HEK293 (cell line): ENCODE measurements at regions not wholly inside any gene's neighbourhood (a gene's known extent, or its start where the extent isn't known, plus 50 kb on each side); places are given as distances from the start of the nearest gene placed in this dataset.

ENCODE experiments used
- CTCF ChIA-PET: fragments of 350-600 bp; formaldehyde crosslinking; extraction: SDS; loops from one replicate; lab custom pipeline; 2021; ENCODE audit warnings: antibody characterized with exemption; lab: Yijun Ruan, JAX
- POLR2A ChIA-PET: fragments of 300-600 bp; formaldehyde crosslinking; extraction: SDS; loops from one replicate; lab custom pipeline; 2020; ENCODE audit warnings: antibody characterized with exemption, inconsistent platforms; lab: Yijun Ruan, JAX
- H3K27ac ChIP-seq: fragments of 200-500 bp; sonication (Bioruptor generic); 2 replicates; pipeline ENCODE4 v1.5.1; 2014; ENCODE audit warnings: low read depth, low read length, control low read depth, inconsistent platforms; ENCODE audit errors: extremely low read depth
- H3K36me3 ChIP-seq, 2 experiments: fragments of 200-500 bp in 1 of 2; sonication (Bioruptor generic) in 1 of 2; 1 replicate in 1 of 2; 2 replicates in 1 of 2; pipeline ENCODE4 v1.5.1; 2014 to 2017; ENCODE audit warnings: inconsistent platforms in 2 of 2, low read length in 2 of 2; ENCODE audit not compliant: control insufficient read depth in 2 of 2, insufficient read depth in 1 of 2
- H3K4me1 ChIP-seq: fragments of 200-500 bp; sonication (Bioruptor generic); 2 replicates; pipeline ENCODE4 v1.5.1; 2014; ENCODE audit warnings: mild to moderate bottlenecking, low read length, inconsistent platforms; ENCODE audit not compliant: control insufficient read depth, insufficient read depth
- H3K4me3 ChIP-seq: 2 replicates; pipeline ENCODE4 v1.5.1; 2011; ENCODE audit warnings: low read depth, mild to moderate bottlenecking, control low read depth, low read length, moderate library complexity
- H3K9me3 ChIP-seq: fragments of 200-500 bp; sonication (Bioruptor generic); 2 replicates; pipeline ENCODE4 v1.5.1; 2014; ENCODE audit warnings: low read depth, low read length, inconsistent platforms; ENCODE audit not compliant: control insufficient read depth, insufficient read depth
- BCL11B ChIP-seq: fragments of 450-650 bp; formaldehyde crosslinking; IDR thresholded peaks from 2 replicates; pipeline ENCODE4 v1.5.1; 2016; ENCODE audit warnings: low read depth, missing biosample characterization, missing genetic modification characterization
- KLF8 ChIP-seq: fragments of 450-650 bp; formaldehyde crosslinking; IDR thresholded peaks from 2 replicates; pipeline ENCODE4 v1.5.1; 2016; ENCODE audit warnings: missing biosample characterization, missing genetic modification characterization
- WT1 ChIP-seq: fragments of 450-650 bp; formaldehyde crosslinking; IDR thresholded peaks from 2 replicates; pipeline ENCODE4 v1.5.1; 2016; ENCODE audit warnings: missing biosample characterization, missing genetic modification characterization
- ZNF114 ChIP-seq: fragments of 450-650 bp; formaldehyde crosslinking; IDR thresholded peaks from 2 replicates; pipeline ENCODE4 v1.5.0; 2017; ENCODE audit warnings: missing biosample characterization, missing genetic modification characterization
- ZNF175 ChIP-seq: fragments of 450-650 bp; formaldehyde crosslinking; IDR thresholded peaks from 2 replicates; pipeline ENCODE4 v1.5.1; 2016; ENCODE audit warnings: missing biosample characterization, missing genetic modification characterization
- ZNF214 ChIP-seq: fragments of 450-650 bp; formaldehyde crosslinking; IDR thresholded peaks from 2 replicates; pipeline ENCODE4 v1.5.1; 2017; ENCODE audit warnings: missing biosample characterization, mild to moderate bottlenecking, missing genetic modification characterization, borderline replicate concordance
- ZNF274 ChIP-seq, 2 experiments: fragments of 200-500 bp in 1 of 2; fragments of 450-650 bp in 1 of 2; sonication (Bioruptor generic) in 1 of 2; formaldehyde crosslinking in 1 of 2; IDR thresholded peaks; 2 replicates each; pipeline versions ENCODE4 v1.5.1 to v1.6.1; 2014 to 2016; ENCODE audit warnings: borderline replicate concordance in 1 of 2, inconsistent platforms in 1 of 2, low read length in 1 of 2, missing biosample characterization in 1 of 2, missing genetic modification characterization in 1 of 2
- ZNF302 ChIP-seq: fragments of 450-650 bp; formaldehyde crosslinking; IDR thresholded peaks from 2 replicates; pipeline ENCODE4 v1.5.1; 2016; ENCODE audit warnings: missing biosample characterization, missing genetic modification characterization, low read depth
- ZNF341 ChIP-seq: fragments of 450-650 bp; formaldehyde crosslinking; IDR thresholded peaks from 2 replicates; pipeline ENCODE4; 2016; ENCODE audit warnings: low read depth, missing biosample characterization, missing genetic modification characterization
- ZNF391 ChIP-seq: fragments of 450-650 bp; formaldehyde crosslinking; IDR thresholded peaks from 2 replicates; pipeline ENCODE4 v1.5.1; 2016; ENCODE audit warnings: low read depth, missing biosample characterization, missing genetic modification characterization, borderline replicate concordance
- ZNF521 ChIP-seq: fragments of 450-650 bp; formaldehyde crosslinking; IDR thresholded peaks from 2 replicates; pipeline ENCODE4 v1.5.1; 2017; ENCODE audit warnings: missing biosample characterization, mild to moderate bottlenecking, missing genetic modification characterization
- ZNF555 ChIP-seq: fragments of 450-650 bp; formaldehyde crosslinking; conservative IDR thresholded peaks from 2 replicates; pipeline ENCODE4 v1.5.1; 2017; ENCODE audit warnings: missing biosample characterization, mild to moderate bottlenecking, missing genetic modification characterization, inconsistent platforms
- ZNF621 ChIP-seq: fragments of 450-650 bp; formaldehyde crosslinking; IDR thresholded peaks from 2 replicates; pipeline ENCODE4 v1.5.1; 2017; ENCODE audit warnings: missing biosample characterization, missing genetic modification characterization
- ZNF76 ChIP-seq: fragments of 450-650 bp; formaldehyde crosslinking; IDR thresholded peaks from 2 replicates; pipeline ENCODE4; 2016; ENCODE audit warnings: low read depth, missing biosample characterization, missing genetic modification characterization, borderline replicate concordance
- ZNF776 ChIP-seq: fragments of 450-650 bp; formaldehyde crosslinking; IDR thresholded peaks from 2 replicates; pipeline ENCODE4 v1.5.0; 2017; ENCODE audit warnings: missing biosample characterization, missing genetic modification characterization, borderline replicate concordance
- ZNF792 ChIP-seq: fragments of 450-650 bp; formaldehyde crosslinking; IDR thresholded peaks from 2 replicates; pipeline ENCODE4 v1.5.1; 2016; ENCODE audit warnings: missing biosample characterization, missing genetic modification characterization
- ZSCAN30 ChIP-seq: fragments of 450-650 bp; IDR thresholded peaks from 2 replicates; pipeline ENCODE4 v1.5.1; 2018; ENCODE audit warnings: missing biosample characterization, mild to moderate bottlenecking, missing genetic modification characterization, moderate library complexity
- TF ChIP-seq, protein P1 (sequence below): fragments of 450-650 bp; formaldehyde crosslinking; optimal IDR thresholded peaks from 2 replicates; pipeline ENCODE3; 2016; ENCODE audit warnings: missing biosample characterization, mild to moderate bottlenecking, missing genetic modification characterization
- TF ChIP-seq, protein P2 (sequence below): fragments of 450-650 bp; formaldehyde crosslinking; IDR thresholded peaks from 2 replicates; pipeline ENCODE4 v1.5.1; 2016; ENCODE audit warnings: missing biosample characterization, missing genetic modification characterization
- TF ChIP-seq, protein P3 (sequence below): fragments of 450-650 bp; formaldehyde crosslinking; IDR thresholded peaks from 2 replicates; pipeline ENCODE4 v1.5.1; 2016; ENCODE audit warnings: missing biosample characterization, missing genetic modification characterization
- TF ChIP-seq, protein P4 (sequence below): fragments of 450-650 bp; formaldehyde crosslinking; IDR thresholded peaks from 2 replicates; pipeline ENCODE4 v1.5.1; 2016; ENCODE audit warnings: missing biosample characterization, missing genetic modification characterization
- TF ChIP-seq, protein P5 (sequence below): fragments of 450-650 bp; formaldehyde crosslinking; IDR thresholded peaks from 2 replicates; pipeline ENCODE4 v1.5.1; 2016; ENCODE audit warnings: missing biosample characterization, missing genetic modification characterization, borderline replicate concordance

DNA sequence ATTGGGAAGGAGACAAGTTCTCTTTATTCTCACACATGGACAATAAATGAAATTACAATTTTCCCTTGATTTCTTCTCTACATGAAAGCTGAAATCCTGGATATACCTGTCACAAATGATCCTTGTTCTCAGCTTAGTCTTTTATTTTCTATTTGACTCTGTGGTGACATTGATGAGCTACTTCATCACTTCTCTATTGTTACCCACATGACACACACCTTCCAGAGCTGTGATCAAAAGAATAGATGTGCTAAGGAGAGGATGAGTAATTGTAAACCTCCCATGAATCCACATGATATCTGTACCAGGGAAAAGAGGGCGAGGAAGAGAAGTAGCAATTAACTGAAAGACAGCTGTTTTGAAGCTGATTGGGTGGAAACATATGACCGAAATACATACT lies 102.0 kb downstream of the CAVIN4 start:
- no peaks in the 10 kb centered on the region for H3K9me3 ChIP-seq
- ChIA-PET CTCF (interaction anchor here (1.7 kb wide), 1 partner anchor 21 kb away, joined by 16 read pairs; no protein-coding TSS in a partner anchor), POLR2A (no interaction called here)
- H3K36me3 ChIP-seq = no peaks in the 10 kb centered on the region
- no peak overlapping the region for H3K4me3 ChIP-seq
- H3K4me1 ChIP-seq = no peaks in the 10 kb centered on the region
- TF ChIP-seq, protein P1, sequence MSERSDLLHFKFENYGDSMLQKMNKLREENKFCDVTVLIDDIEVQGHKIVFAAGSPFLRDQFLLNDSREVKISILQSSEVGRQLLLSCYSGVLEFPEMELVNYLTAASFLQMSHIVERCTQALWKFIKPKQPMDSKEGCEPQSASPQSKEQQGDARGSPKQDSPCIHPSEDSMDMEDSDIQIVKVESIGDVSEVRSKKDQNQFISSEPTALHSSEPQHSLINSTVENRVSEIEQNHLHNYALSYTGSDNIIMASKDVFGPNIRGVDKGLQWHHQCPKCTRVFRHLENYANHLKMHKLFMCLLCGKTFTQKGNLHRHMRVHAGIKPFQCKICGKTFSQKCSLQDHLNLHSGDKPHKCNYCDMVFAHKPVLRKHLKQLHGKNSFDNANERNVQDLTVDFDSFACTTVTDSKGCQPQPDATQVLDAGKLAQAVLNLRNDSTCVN (tag by site-specific recombination) = no peak
- TF ChIP-seq ZNF214 (tag by site-specific recombination) = no peak
- TF ChIP-seq ZNF621 (tag by site-specific recombination) = no peak
- TF ChIP-seq ZNF175 (tag by site-specific recombination) = no peak
- no peak for TF ChIP-seq ZNF776 (tag by site-specific recombination)
- no peak for TF ChIP-seq ZNF114 (tag by site-specific recombination)
- TF ChIP-seq, protein P2, sequence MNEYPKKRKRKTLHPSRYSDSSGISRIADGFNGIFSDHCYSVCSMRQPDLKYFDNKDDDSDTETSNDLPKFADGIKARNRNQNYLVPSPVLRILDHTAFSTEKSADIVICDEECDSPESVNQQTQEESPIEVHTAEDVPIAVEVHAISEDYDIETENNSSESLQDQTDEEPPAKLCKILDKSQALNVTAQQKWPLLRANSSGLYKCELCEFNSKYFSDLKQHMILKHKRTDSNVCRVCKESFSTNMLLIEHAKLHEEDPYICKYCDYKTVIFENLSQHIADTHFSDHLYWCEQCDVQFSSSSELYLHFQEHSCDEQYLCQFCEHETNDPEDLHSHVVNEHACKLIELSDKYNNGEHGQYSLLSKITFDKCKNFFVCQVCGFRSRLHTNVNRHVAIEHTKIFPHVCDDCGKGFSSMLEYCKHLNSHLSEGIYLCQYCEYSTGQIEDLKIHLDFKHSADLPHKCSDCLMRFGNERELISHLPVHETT (tag by site-specific recombination) = no peak
- TF ChIP-seq ZNF274 (IDR thresholded peaks at IDR 0.05; ENCODE audit: low read length) = no peak
- TF ChIP-seq ZNF274 (tag by site-specific recombination; IDR thresholded peaks at IDR 0.05; ENCODE audit: borderline replicate concordance) = no peak
- TF ChIP-seq ZNF302 = no peak
- TF ChIP-seq BCL11B (tag by site-specific recombination) = no peak
- no peak for TF ChIP-seq ZNF521 (tag by site-specific recombination)
- H3K27ac ChIP-seq = no peak overlapping the region

DNA sequence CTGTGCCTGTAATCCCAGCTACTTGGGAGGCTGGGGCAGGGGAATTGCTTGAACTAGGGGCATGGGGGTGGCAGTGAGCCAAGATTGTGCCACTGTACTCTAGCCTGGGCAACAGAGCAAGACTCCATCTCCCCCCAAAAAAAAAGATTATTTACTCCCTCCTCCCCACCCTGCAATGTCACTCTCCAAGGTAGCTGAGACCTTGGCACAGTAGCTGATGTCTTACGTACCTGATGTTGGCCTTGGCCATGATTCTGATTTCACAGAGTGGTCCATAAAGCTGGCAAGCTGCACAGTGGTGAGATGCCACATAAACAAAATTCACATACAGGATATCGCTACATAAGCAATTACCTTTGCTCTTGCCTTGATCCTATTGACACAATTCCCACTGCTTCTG lies 108.5 kb downstream of the CAVIN4 start:
- TF ChIP-seq, protein P3, sequence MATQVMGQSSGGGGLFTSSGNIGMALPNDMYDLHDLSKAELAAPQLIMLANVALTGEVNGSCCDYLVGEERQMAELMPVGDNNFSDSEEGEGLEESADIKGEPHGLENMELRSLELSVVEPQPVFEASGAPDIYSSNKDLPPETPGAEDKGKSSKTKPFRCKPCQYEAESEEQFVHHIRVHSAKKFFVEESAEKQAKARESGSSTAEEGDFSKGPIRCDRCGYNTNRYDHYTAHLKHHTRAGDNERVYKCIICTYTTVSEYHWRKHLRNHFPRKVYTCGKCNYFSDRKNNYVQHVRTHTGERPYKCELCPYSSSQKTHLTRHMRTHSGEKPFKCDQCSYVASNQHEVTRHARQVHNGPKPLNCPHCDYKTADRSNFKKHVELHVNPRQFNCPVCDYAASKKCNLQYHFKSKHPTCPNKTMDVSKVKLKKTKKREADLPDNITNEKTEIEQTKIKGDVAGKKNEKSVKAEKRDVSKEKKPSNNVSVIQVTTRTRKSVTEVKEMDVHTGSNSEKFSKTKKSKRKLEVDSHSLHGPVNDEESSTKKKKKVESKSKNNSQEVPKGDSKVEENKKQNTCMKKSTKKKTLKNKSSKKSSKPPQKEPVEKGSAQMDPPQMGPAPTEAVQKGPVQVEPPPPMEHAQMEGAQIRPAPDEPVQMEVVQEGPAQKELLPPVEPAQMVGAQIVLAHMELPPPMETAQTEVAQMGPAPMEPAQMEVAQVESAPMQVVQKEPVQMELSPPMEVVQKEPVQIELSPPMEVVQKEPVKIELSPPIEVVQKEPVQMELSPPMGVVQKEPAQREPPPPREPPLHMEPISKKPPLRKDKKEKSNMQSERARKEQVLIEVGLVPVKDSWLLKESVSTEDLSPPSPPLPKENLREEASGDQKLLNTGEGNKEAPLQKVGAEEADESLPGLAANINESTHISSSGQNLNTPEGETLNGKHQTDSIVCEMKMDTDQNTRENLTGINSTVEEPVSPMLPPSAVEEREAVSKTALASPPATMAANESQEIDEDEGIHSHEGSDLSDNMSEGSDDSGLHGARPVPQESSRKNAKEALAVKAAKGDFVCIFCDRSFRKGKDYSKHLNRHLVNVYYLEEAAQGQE (tag by site-specific recombination) = peak; percentile 63; the same call in 1 of the 2 replicates
- TF ChIP-seq ZNF391 (tag by site-specific recombination) = no peak
- H3K4me3 ChIP-seq = no peak overlapping the region
- ChIA-PET CTCF (interaction anchor here (1.0 to 1.7 kb wide), 2 partner anchors 14 to 84 kb away, joined by 4 to 6 read pairs; no protein-coding TSS in a partner anchor), POLR2A (no interaction called here)
- H3K36me3 ChIP-seq = no peaks in the 10 kb centered on the region
- no peaks in the 10 kb centered on the region for H3K4me1 ChIP-seq
- no peaks in the 10 kb centered on the region for H3K9me3 ChIP-seq
- no peak overlapping the region for H3K27ac ChIP-seq

DNA sequence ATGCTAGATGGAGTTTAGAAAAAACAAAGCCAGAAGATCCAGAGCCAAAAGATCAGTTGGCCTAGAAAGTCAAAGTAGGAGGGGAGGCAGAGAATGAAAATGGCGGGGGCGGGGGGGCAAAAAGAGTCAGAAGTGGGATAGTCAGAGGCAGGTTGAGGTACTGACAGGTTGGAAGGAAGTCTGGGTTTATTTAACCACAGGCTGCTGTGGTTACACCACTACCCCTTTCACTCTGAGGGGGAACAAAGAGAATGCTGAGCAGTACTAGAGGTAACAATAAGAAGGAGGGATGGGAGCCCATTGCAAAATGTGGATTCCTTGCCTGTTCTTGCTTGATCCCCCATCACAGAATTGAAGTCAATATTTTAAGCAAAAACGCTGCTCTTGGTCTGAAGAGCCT lies 111.8 kb downstream of the CAVIN4 start:
- Histone ChIP-seq H3K27ac (no peak overlapping the region), H3K36me3 (no peaks in the 10 kb centered on the region), H3K9me3 (no peaks in the 10 kb centered on the region), H3K4me3 (no peak overlapping the region), H3K4me1 (no peaks in the 10 kb centered on the region)
- CTCF ChIA-PET = interaction anchor here (0.9 to 1.0 kb wide), 2 partner anchors 11 to 12 kb away, joined by 4 to 5 read pairs; no protein-coding TSS in a partner anchor
- POLR2A ChIA-PET = no interaction called here
- TF ChIP-seq ZNF341 (tag by site-specific recombination) = no peak
- TF ChIP-seq ZNF792 (tag by site-specific recombination) = no peak
- TF ChIP-seq ZNF76 (tag by site-specific recombination) = no peak
- TF ChIP-seq, protein P4, sequence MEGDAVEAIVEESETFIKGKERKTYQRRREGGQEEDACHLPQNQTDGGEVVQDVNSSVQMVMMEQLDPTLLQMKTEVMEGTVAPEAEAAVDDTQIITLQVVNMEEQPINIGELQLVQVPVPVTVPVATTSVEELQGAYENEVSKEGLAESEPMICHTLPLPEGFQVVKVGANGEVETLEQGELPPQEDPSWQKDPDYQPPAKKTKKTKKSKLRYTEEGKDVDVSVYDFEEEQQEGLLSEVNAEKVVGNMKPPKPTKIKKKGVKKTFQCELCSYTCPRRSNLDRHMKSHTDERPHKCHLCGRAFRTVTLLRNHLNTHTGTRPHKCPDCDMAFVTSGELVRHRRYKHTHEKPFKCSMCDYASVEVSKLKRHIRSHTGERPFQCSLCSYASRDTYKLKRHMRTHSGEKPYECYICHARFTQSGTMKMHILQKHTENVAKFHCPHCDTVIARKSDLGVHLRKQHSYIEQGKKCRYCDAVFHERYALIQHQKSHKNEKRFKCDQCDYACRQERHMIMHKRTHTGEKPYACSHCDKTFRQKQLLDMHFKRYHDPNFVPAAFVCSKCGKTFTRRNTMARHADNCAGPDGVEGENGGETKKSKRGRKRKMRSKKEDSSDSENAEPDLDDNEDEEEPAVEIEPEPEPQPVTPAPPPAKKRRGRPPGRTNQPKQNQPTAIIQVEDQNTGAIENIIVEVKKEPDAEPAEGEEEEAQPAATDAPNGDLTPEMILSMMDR (tag by site-specific recombination) = no peak
- TF ChIP-seq KLF8 = no peak
- TF ChIP-seq, protein P5, sequence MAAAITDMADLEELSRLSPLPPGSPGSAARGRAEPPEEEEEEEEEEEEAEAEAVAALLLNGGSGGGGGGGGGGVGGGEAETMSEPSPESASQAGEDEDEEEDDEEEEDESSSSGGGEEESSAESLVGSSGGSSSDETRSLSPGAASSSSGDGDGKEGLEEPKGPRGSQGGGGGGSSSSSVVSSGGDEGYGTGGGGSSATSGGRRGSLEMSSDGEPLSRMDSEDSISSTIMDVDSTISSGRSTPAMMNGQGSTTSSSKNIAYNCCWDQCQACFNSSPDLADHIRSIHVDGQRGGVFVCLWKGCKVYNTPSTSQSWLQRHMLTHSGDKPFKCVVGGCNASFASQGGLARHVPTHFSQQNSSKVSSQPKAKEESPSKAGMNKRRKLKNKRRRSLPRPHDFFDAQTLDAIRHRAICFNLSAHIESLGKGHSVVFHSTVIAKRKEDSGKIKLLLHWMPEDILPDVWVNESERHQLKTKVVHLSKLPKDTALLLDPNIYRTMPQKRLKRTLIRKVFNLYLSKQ (tag by site-specific recombination) = no peak
- no peak for TF ChIP-seq WT1 (tag by site-specific recombination)
- no peak for TF ChIP-seq ZSCAN30 (tag by site-specific recombination)
- TF ChIP-seq ZNF555 (tag by site-specific recombination) = no peak
